ENCODE measurements at regions not wholly inside any gene's neighbourhood (a gene's known extent, or its start where the extent isn't known, plus 50 kb on each side); places are given as distances from the start of the nearest gene placed in this dataset.

DNA sequence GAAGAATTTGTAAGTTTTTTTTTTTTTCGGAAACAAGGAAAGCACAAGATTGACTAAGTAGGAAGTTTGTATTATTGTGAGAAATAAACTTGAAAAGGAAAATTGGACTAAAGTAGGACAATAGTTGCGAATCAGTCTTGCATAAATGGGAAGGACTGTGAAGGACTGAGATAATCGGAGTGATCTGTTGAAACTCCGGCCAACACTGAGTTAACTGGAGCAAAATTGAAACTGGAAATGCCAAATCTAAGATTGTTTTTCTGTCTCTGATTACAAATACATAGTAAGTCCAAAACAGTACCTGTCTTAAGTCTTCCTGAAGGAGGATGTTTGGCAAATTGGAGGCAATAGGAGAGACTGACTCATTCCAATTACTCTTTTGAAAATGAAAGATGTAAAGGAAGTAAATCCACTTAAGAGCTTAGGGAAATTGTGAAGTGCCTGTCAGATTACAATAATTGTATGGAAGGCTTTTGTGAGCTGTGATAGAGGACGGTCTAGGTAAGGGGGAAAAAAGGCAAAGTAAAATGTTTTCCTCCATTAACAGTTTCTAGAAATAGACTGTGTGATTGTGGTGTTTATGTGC, 204.9 kb upstream of the CYRIA start:
- H2AFZ ChIP-seq (ENCODE audit: control insufficient read depth, low read depth, low read length), result no peak overlapping the region
- H3K79me2 ChIP-seq (ENCODE audit: control insufficient read depth, insufficient read depth, low read length), result no peaks in the 10 kb centered on the region
- intact Hi-C loops (cut with micrococcal nuclease; ENCODE audit: unreplicated experiment) (no loop called here), in situ Hi-C loops (cut with MboI) (no loop called here)
- no peaks in the 10 kb centered on the region; a peak in 1 of 4 replicates for H3K27me3 ChIP-seq (replicated peaks in 1 of 2; ENCODE audit: control insufficient read depth in 2 of 2, insufficient read depth in 2 of 2, low read length in 1 of 2)
- CTCF ChIA-PET, result no interaction called here
- no peak overlapping the region for H3K9ac ChIP-seq (ENCODE audit: control insufficient read depth, insufficient read depth, low read length)
- no peak for DNase-seq (ENCODE audit: low read depth, low spot score)
- FAIRE-seq, result no peak
- WGBS (ENCODE audit: insufficient coverage, insufficient replicate concordance, low lambda C conversion rate, missing lambda C conversion rate), result 40% methylated on average over 5 of the region's 5 CpGs
- no peak overlapping the region for H3K27ac ChIP-seq (ENCODE audit: control insufficient read depth, insufficient read depth)
- no peaks in the 10 kb centered on the region for H3K9me3 ChIP-seq (replicated peaks; ENCODE audit: control insufficient read depth, insufficient read depth, low read length)
- SMC1A ChIA-PET (ENCODE audit: uncharacterized antibody, unreplicated experiment), result no interaction called here
- no peak for ATAC-seq
- no peaks in the 10 kb centered on the region for H3K4me1 ChIP-seq (ENCODE audit: control insufficient read depth, insufficient read depth, low read length)
- no TSS peak for BruUV-seq (replicated peaks)
- no peaks in the 10 kb centered on the region for H3K36me3 ChIP-seq (ENCODE audit: control insufficient read depth in 2 of 2, insufficient read depth in 2 of 2, low read length in 1 of 2)
- H4K20me1 ChIP-seq (ENCODE audit: control insufficient read depth, insufficient read depth), result no peaks in the 10 kb centered on the region
- H3K4me3 ChIP-seq, result no peak overlapping the region
- H3K4me2 ChIP-seq (ENCODE audit: control insufficient read depth, insufficient read depth), result no peak overlapping the region
- RAD21 ChIA-PET (ENCODE audit: unreplicated experiment), result no interaction called here
- TF ChIP-seq SRF (IDR thresholded peaks at IDR 0.05; ENCODE audit: low read depth in 2 of 2, low read length in 2 of 2), result no peak
- POLR2A ChIA-PET, result no interaction called here

DNA sequence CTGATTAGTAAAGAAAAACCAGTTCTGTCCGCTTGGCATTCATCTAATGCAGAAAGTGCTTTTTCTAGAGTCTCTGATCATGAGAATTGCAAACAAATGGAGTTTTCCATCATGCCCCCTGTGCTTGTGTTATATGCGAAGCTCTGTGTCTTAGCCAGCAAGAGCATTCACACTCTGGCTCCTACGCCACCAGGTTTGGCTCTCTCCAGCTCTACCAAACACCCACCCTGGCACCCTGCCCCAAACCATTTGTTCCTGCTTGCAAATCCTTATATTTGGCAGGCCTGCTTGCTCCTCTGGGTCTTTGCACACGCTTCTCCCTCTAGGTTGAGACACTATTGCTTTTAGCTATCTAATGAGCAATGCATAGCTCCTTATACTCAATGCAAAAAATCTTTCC, 204.1 kb upstream of the CYRIA start:
- ChIA-PET RAD21 (ENCODE audit: unreplicated experiment) (interaction anchor here (0.6 kb wide), 1 partner anchor 802 kb away, joined by 3 read pairs; no protein-coding TSS in a partner anchor), CTCF (no interaction called here), POLR2A (no interaction called here), SMC1A (ENCODE audit: uncharacterized antibody, unreplicated experiment) (no interaction called here)
- Histone ChIP-seq H2AFZ (ENCODE audit: control insufficient read depth, low read depth, low read length) (no peak overlapping the region), H3K4me2 (ENCODE audit: control insufficient read depth, insufficient read depth) (no peak overlapping the region), H3K9ac (ENCODE audit: control insufficient read depth, insufficient read depth, low read length) (no peak overlapping the region), H3K4me3 (no peak overlapping the region), H4K20me1 (ENCODE audit: control insufficient read depth, insufficient read depth) (no peaks in the 10 kb centered on the region), H3K36me3 (ENCODE audit: control insufficient read depth in 2 of 2, insufficient read depth in 2 of 2, low read length in 1 of 2) (no peaks in the 10 kb centered on the region), H3K27ac (ENCODE audit: control insufficient read depth, insufficient read depth) (no peak overlapping the region), H3K27me3 (replicated peaks in 1 of 2; ENCODE audit: control insufficient read depth in 2 of 2, insufficient read depth in 2 of 2, low read length in 1 of 2) (no peaks in the 10 kb centered on the region; a peak in 1 of 4 replicates), H3K79me2 (ENCODE audit: control insufficient read depth, insufficient read depth, low read length) (no peaks in the 10 kb centered on the region), H3K9me3 (replicated peaks; ENCODE audit: control insufficient read depth, insufficient read depth, low read length) (no peaks in the 10 kb centered on the region), H3K4me1 (ENCODE audit: control insufficient read depth, insufficient read depth, low read length) (no peaks in the 10 kb centered on the region)
- no TSS peak for BruUV-seq (replicated peaks)
- in situ Hi-C loops (cut with MboI), result no loop called here
- TF ChIP-seq, protein P1, sequence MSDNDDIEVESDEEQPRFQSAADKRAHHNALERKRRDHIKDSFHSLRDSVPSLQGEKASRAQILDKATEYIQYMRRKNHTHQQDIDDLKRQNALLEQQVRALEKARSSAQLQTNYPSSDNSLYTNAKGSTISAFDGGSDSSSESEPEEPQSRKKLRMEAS (IDR thresholded peaks at IDR 0.05; ENCODE audit: low read depth, low read length), result no peak
- TF ChIP-seq, protein P2, sequence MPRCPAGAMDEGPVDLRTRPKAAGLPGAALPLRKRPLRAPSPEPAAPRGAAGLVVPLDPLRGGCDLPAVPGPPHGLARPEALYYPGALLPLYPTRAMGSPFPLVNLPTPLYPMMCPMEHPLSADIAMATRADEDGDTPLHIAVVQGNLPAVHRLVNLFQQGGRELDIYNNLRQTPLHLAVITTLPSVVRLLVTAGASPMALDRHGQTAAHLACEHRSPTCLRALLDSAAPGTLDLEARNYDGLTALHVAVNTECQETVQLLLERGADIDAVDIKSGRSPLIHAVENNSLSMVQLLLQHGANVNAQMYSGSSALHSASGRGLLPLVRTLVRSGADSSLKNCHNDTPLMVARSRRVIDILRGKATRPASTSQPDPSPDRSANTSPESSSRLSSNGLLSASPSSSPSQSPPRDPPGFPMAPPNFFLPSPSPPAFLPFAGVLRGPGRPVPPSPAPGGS (IDR thresholded peaks at IDR 0.05; ENCODE audit: borderline replicate concordance, insufficient read depth, low read depth, low read length, poor library complexity, severe bottlenecking), result peak; percentile 48
- WGBS (ENCODE audit: insufficient coverage, insufficient replicate concordance, low lambda C conversion rate, missing lambda C conversion rate), result 7% methylated on average over 4 of the region's 4 CpGs
- intact Hi-C loops (cut with micrococcal nuclease; ENCODE audit: unreplicated experiment), result no loop called here
- FAIRE-seq (no peak), DNase-seq (ENCODE audit: low read depth, low spot score) (no peak), ATAC-seq (no peak)
